GM19351 (cell line): ENCODE measurements at regions not wholly inside any gene's neighbourhood (a gene's known extent, or its start where the extent isn't known, plus 50 kb on each side); places are given as distances from the start of the nearest gene placed in this dataset.
"Not testable (repeated sequence)": the region's sequence is repeated elsewhere in the genome, so short reads cannot be mapped to it uniquely, and the experiment has no call there.

ENCODE experiments used
- ATAC-seq: cut with Tn5 transposase; IDR thresholded peaks from one replicate; pipeline ENCODE4 v1.9.1; 2021; ENCODE audit warnings: mild to moderate bottlenecking, moderate library complexity; ENCODE audit not compliant: unreplicated experiment

DNA sequence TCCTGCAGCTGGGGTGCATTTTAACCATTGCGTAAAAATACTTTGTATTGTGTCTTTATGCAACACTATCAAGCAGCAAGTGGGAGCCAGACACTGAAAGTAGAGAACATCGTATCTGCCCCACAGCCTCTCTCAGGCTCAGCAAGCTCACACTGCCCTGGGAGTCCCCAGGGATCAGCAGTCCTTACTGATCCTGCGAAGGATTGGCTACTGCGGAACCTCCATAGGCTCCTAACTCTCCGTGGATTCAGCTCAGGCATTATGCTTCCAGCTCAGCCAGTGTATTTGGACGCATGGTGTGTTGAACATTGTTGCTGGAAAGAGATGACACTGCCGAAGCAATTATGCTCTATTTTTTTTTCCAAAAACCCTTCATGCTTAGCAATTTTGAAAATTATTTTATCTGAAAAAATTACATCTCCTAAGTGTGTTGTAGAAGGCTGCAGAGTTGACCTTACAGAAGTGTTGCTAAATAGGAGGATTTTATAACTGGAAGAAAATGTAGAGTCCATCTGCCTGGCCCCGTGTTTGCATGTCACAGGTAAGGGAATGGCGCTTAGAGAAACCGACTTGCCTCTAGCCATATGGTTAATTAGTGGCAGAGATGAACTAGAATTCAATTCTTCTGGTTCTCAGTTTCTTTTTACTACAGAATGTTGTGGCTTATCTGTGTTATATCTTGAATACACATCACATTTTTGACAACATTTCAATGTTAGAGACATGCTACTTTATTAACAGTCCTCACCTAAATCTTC is 276.4 kb upstream of the COBL start:
- no peak for ATAC-seq

DNA sequence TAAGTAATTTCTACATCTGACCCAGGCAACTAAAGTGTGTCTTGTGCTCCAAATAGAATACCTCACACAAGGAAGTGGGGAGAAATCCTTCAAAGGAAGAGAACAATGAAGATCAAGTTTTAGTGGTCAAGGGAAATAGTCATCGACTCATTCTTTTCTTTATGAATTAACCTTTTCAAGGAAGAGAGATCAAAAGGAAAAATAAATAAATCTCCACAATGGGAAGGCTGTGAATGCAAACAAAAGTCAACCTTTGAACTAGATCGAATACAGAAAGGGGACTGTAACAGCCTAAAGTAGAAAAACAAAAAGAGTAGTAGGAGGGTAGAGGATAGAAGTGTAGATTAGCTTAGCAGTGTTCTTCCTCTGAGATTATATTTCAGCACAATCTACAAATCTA is 274.6 kb upstream of the COBL start:
- ATAC-seq: no peak

DNA sequence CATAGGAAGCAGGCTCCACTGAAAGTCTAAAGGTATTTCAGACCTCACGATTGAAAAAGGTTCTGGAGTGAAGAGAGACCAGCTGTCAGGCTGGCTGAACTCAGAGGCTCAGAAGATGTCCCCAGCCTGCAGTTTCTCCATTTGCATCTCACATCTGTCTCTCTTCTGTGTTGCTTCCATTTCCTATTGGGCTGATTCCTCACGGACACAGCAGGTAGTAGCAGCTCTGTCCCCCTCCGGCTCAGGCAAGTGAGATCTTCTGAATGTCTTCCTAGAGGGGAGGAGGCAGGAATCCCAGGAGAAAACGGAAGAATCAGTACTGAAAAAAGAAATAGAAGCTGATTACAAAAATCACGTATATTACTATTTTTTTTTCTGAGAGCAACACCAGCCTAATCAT is 274.1 kb upstream of the COBL start:
- ATAC-seq: no peak

DNA sequence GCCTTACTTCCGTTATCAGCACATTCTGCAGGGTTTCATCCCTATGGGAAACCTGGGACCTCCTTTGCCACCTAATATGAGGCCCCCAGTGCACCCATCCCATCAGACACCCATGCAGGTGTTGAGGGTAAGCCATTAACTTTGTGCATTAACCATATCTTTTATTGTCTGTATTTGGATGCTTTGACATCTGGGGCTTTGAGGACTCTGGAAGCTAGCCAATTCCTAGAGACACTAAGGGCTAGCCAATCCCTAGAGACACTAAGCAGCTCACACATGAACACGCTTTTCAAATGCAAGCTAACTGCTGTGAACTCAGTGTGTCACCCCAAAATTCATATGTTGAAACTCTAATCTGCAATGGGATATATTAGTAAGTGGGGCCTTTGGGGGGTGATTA is 272.5 kb upstream of the COBL start:
- no peak for ATAC-seq

DNA sequence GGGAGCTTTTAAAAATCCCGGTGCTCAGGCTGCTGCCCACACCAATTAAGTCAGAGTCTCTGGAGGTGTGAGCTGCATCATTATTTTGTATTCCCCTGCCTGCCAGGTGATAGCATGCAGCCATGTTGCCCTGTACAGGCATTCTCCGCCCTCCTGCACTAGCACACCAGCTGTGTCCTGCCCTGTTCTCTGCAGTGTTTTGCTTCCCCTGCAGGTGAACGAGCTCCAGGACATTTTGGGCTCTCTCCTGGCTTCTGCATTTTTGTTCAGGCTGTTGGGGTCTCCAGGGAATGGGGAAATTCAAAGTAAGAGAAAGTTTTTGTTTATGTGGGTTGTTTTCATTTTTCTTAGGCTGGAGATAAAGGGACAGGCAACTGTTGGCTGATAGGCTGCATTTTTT is 271.0 kb upstream of the COBL start:
- no peak for ATAC-seq

DNA sequence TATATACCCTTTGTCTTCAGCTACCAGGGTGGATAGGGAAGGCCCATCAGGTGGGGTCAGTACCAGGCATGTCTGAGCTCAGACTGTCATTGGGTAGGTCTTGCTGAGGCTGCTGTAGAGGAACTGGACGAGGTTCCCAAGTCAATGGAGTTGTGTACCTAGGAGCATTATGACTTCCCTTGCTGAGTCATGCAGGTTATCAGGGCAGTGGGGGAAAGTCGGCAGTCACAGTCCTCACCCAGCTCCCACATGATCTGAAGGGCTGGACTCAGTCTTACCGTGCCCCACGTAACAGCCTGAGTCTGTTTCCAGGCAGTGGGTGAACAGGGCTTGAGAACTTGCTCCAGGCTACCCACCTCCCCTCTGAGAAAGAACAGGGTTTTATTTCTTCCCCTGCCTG is 260.8 kb upstream of the COBL start:
- no peak for ATAC-seq

DNA sequence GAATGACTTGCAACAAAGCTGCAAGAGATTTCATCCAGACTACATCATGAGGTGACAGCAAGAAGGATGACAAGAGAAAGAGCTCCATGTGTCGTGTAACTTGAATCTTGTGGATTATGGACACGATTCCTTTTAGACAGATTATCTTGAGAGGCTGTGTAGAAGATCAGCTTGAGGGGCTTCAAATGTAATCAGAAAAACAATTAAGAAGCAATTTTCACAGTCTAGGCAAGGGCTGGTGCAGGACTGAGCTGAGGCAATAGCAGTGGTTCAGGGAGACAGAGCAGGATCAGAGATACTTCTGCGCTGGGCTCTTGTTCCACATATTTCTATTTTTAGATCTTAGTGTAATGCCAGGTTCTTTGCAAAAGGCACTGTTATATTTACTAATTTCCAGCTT is 253.0 kb upstream of the COBL start:
- no peak for ATAC-seq

DNA sequence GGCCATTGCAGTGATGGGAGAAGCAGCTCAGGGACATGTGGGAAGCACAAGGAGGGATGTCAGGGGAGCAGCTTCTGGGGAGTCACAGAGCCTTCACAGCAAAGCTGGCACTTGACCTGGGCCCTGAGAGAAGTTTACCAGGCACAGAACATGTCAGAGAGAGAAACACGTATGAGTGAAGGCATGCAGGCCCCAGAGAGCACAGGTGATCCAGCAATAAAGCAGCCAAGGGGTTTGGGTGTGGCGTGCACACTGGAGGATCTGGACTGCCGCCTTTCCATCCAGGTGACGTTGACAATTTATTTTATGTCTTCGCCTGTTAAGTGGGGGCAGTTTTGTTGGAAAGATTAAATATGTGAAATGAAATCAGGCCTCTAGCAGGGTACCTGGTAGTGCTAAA is 252.6 kb upstream of the COBL start:
- ATAC-seq: no peak

DNA sequence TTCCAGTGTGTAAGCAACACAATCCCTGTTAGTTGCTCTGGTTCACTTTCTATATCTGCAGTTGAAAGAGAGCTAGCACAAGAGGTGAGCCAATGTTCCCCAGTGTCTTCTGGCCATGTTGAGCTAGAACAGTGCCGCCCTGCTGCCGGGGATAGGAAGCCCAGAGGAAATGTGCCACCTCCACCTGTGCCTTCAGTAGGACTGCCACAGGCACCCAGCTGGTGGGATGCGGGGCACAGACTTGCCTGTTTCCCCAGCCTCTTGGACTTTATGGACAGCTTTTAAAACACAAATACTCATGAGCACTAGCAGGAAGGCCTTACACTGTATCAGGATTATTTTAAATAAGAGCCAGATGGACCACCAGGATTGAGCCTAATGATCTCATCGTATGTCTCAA is 234.5 kb upstream of the COBL start:
- no peak for ATAC-seq

DNA sequence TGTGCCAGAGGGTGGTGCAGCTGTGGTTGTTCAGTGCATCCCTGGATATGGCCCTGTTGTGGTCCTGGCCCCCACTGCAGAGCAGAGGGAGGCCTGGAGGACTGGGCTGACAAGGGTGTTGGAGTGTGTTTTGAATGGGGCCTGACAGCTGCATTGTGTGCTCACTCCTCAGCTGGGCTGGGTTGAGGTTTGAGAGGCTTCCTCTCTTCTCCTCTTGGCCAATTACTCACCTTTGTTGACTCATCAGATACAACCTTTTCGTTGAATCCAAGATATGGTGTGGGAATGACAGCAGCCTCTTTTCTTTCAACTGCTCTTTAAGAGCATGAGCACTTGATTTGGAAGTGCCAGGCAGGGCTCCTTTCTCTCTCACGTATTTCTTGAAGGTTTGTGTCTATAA is 228.5 kb upstream of the COBL start:
- no peak for ATAC-seq

DNA sequence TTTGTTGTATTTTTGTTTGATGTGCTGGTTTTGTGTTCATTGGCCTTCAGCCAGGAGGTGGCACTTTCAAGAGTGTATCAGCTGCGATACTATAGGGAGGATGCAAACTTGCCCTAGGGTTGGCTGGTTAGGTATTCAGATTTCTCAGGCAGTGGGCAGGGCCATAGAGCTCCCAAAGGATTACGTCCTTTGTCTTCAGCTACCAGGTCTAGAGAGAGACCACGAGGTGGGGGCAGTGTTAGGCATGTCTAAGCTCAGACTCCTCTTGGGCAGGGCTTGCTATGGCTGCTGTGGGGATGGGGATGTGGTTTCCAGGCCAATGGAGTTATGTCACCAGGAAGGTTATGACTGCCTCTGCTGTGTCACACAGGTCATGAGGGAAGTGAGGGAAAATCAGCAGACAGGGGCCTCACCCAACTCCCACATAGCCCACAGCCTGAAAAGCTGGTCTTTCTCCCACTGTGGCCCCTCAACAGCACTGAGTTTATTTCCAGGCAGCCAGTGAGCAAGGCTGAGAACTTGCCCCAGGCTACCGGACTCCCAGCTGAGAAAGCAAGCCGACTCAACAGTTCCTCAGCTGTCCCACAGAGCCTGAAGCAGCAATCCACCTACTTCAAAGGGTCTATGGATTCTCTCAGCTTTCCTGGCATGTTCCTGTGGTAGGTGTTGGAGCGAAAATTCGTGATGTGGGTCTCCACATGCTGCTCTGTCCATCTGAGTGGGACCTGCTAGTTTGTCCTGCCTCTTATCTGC is 227.4 kb upstream of the COBL start:
- ATAC-seq: no peak

DNA sequence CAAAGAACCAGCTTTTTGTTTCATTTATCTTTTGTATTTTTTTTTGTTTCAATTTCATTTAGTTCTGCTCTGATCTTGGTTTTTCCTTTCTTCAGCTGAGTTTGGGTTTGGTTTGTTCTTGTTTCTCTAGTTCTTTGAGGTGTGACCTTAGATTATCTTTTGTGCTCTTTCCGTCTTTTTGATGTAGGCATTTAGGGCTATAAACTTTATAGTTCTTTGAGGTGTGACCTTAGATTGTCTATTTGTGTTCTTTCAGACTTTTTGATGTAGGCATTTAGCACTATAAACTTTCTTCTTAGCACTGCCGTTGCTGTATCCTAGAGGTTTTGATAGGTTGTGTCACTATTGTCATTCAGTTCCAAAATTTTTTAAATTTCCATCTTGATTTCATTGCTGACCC is 224.3 kb upstream of the COBL start:
- not testable (repeated sequence) for ATAC-seq

DNA sequence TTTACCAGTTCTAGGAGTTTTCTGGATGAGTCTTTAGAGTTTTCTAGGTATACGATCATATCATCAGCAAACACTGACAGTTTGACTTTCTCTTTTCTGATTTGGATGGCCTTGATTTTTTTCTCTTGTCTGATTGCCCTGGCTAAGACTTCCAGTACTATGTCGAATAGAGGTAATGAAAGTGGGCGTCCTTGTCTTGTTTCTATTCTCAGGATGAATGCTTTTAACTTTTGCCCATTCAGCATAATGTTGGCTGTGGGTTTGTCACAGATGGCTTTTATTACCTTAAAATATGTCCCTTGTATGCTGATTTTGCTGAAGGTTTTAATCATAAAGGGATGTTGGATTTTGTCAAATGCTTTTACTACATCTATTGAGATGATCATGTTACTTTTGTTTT is 223.2 kb upstream of the COBL start:
- ATAC-seq: no peak

DNA sequence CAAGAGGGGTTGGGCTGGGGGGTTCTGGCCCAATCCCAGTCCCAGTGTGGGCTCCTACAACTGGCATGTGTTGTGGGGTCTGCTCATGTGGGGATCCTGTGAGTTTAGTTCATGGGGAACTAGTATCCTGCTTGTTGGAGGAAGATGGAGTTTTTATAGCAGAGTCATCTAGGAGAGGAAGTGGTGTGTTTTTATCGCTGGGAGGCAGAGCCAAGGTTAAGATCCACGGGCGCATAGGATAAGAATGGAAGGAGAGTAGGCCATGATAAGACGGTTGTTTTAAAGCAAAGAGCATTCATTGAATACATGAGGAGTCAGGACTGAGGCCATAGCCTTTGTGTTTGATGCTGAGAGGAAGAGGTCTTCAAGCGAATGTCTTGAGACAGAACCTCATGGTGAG is 211.6 kb upstream of the COBL start:
- ATAC-seq: no peak

DNA sequence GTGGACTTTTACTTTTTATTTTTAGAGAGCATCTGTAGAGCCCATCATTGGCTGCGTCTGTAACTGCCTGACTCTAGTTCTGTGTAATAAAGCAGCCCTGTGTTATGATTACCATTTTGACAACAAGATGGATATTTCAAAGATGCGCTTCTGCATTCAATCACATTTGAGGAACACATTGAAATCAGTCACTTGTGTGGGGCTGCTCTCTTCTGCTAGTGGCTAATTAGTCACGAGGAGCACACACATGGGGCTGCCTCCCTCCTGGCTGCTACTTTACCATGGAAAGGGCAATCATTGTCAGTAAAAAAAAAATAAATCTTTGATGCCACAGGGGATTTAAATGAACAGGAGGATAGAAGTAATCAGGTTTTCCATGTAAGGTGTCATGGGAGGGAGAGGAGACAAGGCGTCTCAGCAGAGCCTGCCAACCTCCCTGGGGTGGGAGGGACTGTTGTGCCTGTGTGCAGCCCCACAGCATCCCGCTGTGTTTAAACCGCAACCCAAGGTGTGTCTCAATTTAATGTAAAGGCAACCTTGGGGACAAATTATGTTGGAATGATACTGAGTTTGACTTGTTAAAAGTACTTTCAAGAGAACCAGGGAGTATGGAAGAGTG is 205.2 kb upstream of the COBL start:
- ATAC-seq: no peak

DNA sequence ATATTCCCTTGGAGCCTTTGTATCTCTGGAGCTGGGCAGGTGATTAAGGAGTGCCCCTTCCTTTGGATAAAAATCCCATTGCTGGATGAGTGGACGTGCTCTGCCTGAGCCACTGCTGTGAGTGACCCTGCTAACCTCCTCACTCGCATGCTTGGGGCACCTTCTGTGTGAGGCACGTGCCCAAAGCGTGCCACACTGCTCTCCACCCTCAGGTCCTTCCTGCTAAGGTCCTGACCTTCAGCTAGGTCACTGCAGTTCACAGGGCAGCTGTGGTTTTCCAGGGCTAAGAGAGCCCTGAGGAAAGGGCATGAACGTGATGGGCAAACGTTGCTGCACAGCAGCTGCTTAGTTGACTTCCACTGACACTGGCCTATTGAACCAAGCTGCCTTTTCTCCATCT is 204.4 kb upstream of the COBL start:
- ATAC-seq: no peak

DNA sequence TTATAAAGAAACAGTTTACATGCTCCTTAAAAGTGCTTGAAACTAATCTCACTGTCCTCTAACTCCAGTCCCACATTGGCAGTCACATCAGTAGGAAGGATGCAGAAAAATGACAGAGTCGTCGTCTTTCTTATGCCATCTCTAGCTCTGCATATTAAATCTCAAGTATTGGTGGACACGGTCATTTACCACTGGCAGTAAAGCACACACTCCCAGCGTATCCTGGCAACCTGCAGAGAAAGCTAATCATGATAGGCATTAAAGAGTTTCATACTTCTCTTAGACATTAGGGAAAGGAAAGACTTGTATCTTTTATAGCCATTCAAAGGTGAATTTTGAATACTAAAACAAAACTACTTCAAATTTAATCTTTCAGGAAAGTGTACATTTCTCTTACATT is 202.0 kb upstream of the COBL start:
- no peak for ATAC-seq

DNA sequence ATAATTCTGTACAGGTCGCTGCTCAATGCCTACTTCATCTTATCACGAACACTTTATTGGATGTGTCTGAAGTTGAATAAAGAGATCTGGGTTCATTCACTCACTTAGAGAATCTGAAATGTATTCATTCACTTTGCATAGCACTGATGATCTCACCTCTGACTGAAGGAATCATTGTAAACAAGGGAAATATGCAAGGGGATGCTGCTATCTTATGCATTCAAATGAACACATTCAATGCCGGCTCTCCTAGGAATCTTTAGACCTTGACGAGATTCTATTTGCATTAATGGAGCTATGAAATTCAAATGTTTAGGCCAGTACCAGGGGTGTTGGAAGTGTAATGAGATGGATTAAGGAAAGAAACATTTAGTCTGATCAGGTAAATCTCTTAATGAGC is 200.6 kb upstream of the COBL start:
- ATAC-seq: no peak

DNA sequence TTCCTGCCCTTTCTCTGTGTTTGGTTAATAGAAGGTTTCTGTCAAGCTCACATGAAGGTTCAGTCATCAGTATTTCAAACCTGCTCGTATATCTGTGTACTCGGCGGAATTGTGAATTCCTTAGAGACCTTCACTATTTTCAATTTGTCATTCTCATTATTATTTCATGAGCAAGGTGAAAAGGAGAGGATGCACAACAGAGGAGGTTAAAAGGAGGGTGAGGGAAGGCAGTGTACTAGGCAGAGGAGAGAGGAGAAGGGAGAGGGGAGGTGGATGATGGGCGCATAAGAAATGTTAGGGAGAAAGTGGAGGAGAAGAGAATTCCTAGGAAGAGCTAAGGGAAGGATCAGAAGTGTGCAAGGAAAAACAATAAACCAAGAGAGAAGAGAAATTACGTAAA is 185.0 kb upstream of the COBL start:
- no peak for ATAC-seq

DNA sequence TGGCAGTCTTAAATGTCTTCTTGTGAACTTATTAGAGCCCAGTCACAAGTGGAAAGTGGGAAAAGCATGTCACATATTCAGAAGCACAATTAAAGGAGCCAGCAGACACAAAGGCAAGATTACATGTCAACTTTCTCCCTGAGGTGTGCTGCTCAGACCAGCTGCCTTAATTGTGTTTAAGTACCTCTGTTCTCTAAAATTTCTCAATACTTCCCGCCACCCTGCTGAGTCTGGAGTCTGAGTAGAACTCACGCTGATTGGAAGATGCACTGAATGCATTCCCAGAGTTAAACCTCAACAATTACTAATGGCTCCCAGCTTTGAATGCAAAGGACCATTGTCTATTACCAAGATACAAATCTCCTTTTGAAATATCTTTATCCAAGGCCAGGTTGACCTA is 166.4 kb upstream of the COBL start:
- ATAC-seq: no peak

DNA sequence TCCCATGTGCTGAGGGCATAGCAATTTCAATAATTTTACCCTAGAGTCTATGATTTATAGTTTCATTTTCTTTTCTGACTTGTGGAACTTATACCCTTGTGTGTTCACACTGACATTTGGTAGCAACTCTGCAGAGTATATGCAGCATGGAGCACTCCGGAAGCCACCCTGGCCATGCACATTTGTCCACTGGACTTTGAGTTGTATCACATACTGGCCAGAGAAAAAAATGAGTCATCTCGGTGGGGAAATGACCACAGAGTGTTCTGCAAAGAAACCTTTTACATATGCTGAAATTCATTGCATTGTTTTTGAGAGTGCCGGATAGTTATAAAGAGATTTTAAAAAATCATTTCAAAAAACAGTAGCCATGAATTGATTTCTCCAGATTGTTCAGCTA is 164.8 kb upstream of the COBL start:
- no peak for ATAC-seq

DNA sequence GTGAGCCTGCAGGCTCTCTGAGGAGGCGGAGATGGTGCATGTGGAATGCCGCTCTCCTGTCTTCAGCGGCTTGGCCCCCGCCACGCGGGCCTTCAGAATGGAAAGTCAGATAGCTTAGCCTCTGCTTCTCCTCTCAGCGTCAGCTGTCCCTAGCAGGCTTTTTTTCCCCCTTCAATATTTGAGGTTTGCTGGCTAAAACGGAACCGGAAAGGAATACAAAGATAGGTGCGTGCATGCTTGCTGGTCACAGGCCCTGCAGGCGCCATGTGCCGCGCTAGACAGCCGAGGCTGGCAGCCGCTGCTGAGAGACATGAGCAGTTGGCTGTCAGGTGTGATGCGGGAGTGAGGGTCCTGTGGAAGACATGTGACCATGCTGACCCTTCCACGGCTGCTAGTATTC is 161.2 kb upstream of the COBL start:
- no peak for ATAC-seq
